Common myeloid progenitor, CD34-positive (primary cell): ENCODE measurements at regions not wholly inside any gene's neighbourhood (a gene's known extent, or its start where the extent isn't known, plus 50 kb on each side); places are given as distances from the start of the nearest gene placed in this dataset.

ENCODE experiments used
- CTCF ChIA-PET: fragments of 350-600 bp; sonication (Branson Sonifier 250); formaldehyde crosslinking; loops from one replicate; lab custom pipeline; 2021; ENCODE audit warnings: antibody characterized with exemption; lab: Charles Lee
- POLR2A ChIA-PET: fragments of 350-600 bp; sonication (Branson Sonifier 250); formaldehyde crosslinking; loops from one replicate; lab custom pipeline; 2021; ENCODE audit warnings: antibody characterized with exemption; lab: Charles Lee
- DNase-seq, 3 donors: peaks; one replicate each; pipeline versions ENCODE4 v3.0.0 to v3.0.0-alpha.2; 2013
- H3K27ac ChIP-seq, 2 experiments: 1 replicate in 1 of 2; 2 replicates in 1 of 2; pipeline ENCODE4 v1.7.0; 2013; ENCODE audit warnings: inconsistent platforms in 2 of 2, low read length in 2 of 2, mild to moderate bottlenecking in 2 of 2, low read depth in 1 of 2, moderate library complexity in 1 of 2; ENCODE audit not compliant: severe bottlenecking in 2 of 2, insufficient read depth in 1 of 2, poor library complexity in 1 of 2
- H3K27me3 ChIP-seq, 5 experiments: replicated peaks in 2 of 5; 1 replicate in 3 of 5; 2 replicates in 2 of 5; pipeline versions ENCODE4 v1.6.1 to v1.7.0; 2013; ENCODE audit warnings: low read length in 4 of 5, mild to moderate bottlenecking in 2 of 5, moderate library complexity in 2 of 5, inconsistent platforms in 1 of 5; ENCODE audit not compliant: insufficient read depth in 5 of 5, control insufficient read depth in 4 of 5
- H3K36me3 ChIP-seq, 4 experiments: 1 replicate in 2 of 4; 2 replicates in 2 of 4; pipeline versions ENCODE4 v1.6.1 to v1.7.0; 2013; ENCODE audit warnings: low read length in 3 of 4, control low read depth in 1 of 4, mild to moderate bottlenecking in 1 of 4; ENCODE audit not compliant: control insufficient read depth in 4 of 4, insufficient read depth in 4 of 4
- H3K4me1 ChIP-seq, 4 experiments: 1 replicate in 3 of 4; 2 replicates in 1 of 4; pipeline versions ENCODE4 v1.6.1 to v1.7.1; 2013; ENCODE audit warnings: low read length in 3 of 4, mild to moderate bottlenecking in 3 of 4, control low read depth in 1 of 4, inconsistent platforms in 1 of 4, moderate library complexity in 1 of 4; ENCODE audit not compliant: control insufficient read depth in 4 of 4, insufficient read depth in 4 of 4; ENCODE audit errors: control extremely low read depth in 1 of 4
- H3K4me3 ChIP-seq, 7 experiments: 1 replicate in 4 of 7; 2 replicates in 3 of 7; pipeline versions ENCODE4 v1.5.1 to v1.7.0; 2013; ENCODE audit warnings: mild to moderate bottlenecking in 7 of 7, low read length in 6 of 7, moderate library complexity in 6 of 7, inconsistent platforms in 2 of 7, low read depth in 2 of 7, control low read depth in 1 of 7; ENCODE audit not compliant: insufficient read depth in 4 of 7, control insufficient read depth in 1 of 7; ENCODE audit errors: extremely low read depth in 1 of 7
- H3K9me3 ChIP-seq, 5 experiments: 1 replicate in 4 of 5; 2 replicates in 1 of 5; pipeline versions ENCODE4 v1.6.1 to v1.7.1; 2013; ENCODE audit warnings: low read length in 4 of 5, mild to moderate bottlenecking in 2 of 5, inconsistent platforms in 1 of 5, low read depth in 1 of 5, moderate library complexity in 1 of 5; ENCODE audit not compliant: control insufficient read depth in 4 of 5, insufficient read depth in 2 of 5; ENCODE audit errors: control extremely low read depth in 1 of 5
- WGBS: methylation state at CpG from one replicate; pipeline ENCODE4 v1.1.5; 2013; ENCODE audit not compliant: insufficient coverage; 5-methylcytosine and 5-hydroxymethylcytosine counted together

- WGBS = 80% methylated on average over 1 of the region's 2 CpGs
- Histone ChIP-seq H3K9me3 (no peaks in the 10 kb centered on the region), H3K27ac (no peak overlapping the region), H3K36me3 (no peaks in the 10 kb centered on the region), H3K4me3 (no peak overlapping the region), H3K4me1 (no peaks in the 10 kb centered on the region), H3K27me3 (no peaks in the 10 kb centered on the region)
- no peak for DNase-seq
- POLR2A ChIA-PET = no interaction called here
- CTCF ChIA-PET = no interaction called here
Measured at GRCh38 chr12:16449459-16449858, 102.0 kb downstream of the MGST1 start.

- no peaks in the 10 kb centered on the region for H3K4me1 ChIP-seq
- no peaks in the 10 kb centered on the region for H3K9me3 ChIP-seq
- CTCF ChIA-PET = no interaction called here
- POLR2A ChIA-PET = no interaction called here
- no peaks in the 10 kb centered on the region for H3K36me3 ChIP-seq
- H3K27me3 ChIP-seq = no peaks in the 10 kb centered on the region
- H3K4me3 ChIP-seq = no peak overlapping the region
- 100% methylated on average over 1 of the region's 3 CpGs for WGBS
- H3K27ac ChIP-seq = no peak overlapping the region
- no peak for DNase-seq
Measured at GRCh38 chr12:16453319-16453718, 105.9 kb downstream of the MGST1 start.

GRCh38 chr12:16454481-16454880 lies 107.0 kb downstream of the MGST1 start:
- Histone ChIP-seq H3K4me1 (no peaks in the 10 kb centered on the region), H3K27me3 (no peaks in the 10 kb centered on the region), H3K9me3 (no peaks in the 10 kb centered on the region), H3K4me3 (no peak overlapping the region), H3K36me3 (no peaks in the 10 kb centered on the region), H3K27ac (no peak overlapping the region)
- WGBS = no CpG with 5 or more reads among the region's 2 CpGs
- DNase-seq = no peak
- CTCF ChIA-PET = no interaction called here
- POLR2A ChIA-PET = no interaction called here

GRCh38 chr12:16458521-16459078 lies 111.2 kb downstream of the MGST1 start:
- Histone ChIP-seq H3K36me3 (no peaks in the 10 kb centered on the region), H3K9me3 (no peaks in the 10 kb centered on the region), H3K4me1 (no peaks in the 10 kb centered on the region), H3K4me3 (no peak overlapping the region), H3K27ac (no peak overlapping the region), H3K27me3 (no peaks in the 10 kb centered on the region)
- WGBS = no CpG with 5 or more reads among the region's 2 CpGs
- no peak for DNase-seq
- CTCF ChIA-PET = no interaction called here
- POLR2A ChIA-PET = no interaction called here

- POLR2A ChIA-PET = no interaction called here
- no peak for DNase-seq
Measured at GRCh38 chr12:16467272-16467671, 119.8 kb downstream of the MGST1 start.

GRCh38 chr12:16472631-16473030 lies 125.2 kb downstream of the MGST1 start:
- Histone ChIP-seq H3K4me1 (no peaks in the 10 kb centered on the region), H3K27ac (no peak overlapping the region), H3K36me3 (no peaks in the 10 kb centered on the region), H3K9me3 (no peaks in the 10 kb centered on the region), H3K4me3 (no peak overlapping the region), H3K27me3 (no peaks in the 10 kb centered on the region)
- CTCF ChIA-PET = interaction anchor here (1.0 kb wide), 1 partner anchor 52 kb away, joined by 4 read pairs; no protein-coding TSS in a partner anchor
- POLR2A ChIA-PET = no interaction called here
- no peak for DNase-seq
- WGBS = 100% methylated on average over 1 of the region's 3 CpGs

More at GRCh38 chr12:16467272-16467671, 119.8 kb downstream of the MGST1 start:
- Histone ChIP-seq H3K4me3 (no peak overlapping the region), H3K9me3 (no peaks in the 10 kb centered on the region), H3K27ac (no peak overlapping the region), H3K4me1 (no peaks in the 10 kb centered on the region), H3K27me3 (no peaks in the 10 kb centered on the region), H3K36me3 (no peaks in the 10 kb centered on the region)
- CTCF ChIA-PET = no interaction called here

GRCh38 chr12:16473610-16474326 lies 126.3 kb downstream of the MGST1 start:
- WGBS = 100% methylated on average over 4 of the region's 5 CpGs
- CTCF ChIA-PET = interaction anchor here (1.0 kb wide), 1 partner anchor 51 kb away, joined by 4 read pairs; no protein-coding TSS in a partner anchor

More at GRCh38 chr12:16473610-16474326, 126.3 kb downstream of the MGST1 start:
- no peaks in the 10 kb centered on the region for H3K36me3 ChIP-seq
- H3K27ac ChIP-seq = no peak overlapping the region
- H3K4me1 ChIP-seq = no peaks in the 10 kb centered on the region
- H3K4me3 ChIP-seq = no peak overlapping the region
- no peak for DNase-seq
- H3K27me3 ChIP-seq = no peaks in the 10 kb centered on the region
- POLR2A ChIA-PET = no interaction called here
- H3K9me3 ChIP-seq = no peaks in the 10 kb centered on the region
